ENCODE measurements at regions not wholly inside any gene's neighbourhood (a gene's known extent, or its start where the extent isn't known, plus 50 kb on each side); places are given as distances from the start of the nearest gene placed in this dataset.
"Not testable (repeated sequence)": the region's sequence is repeated elsewhere in the genome, so short reads cannot be mapped to it uniquely, and the experiment has no call there.

DNA sequence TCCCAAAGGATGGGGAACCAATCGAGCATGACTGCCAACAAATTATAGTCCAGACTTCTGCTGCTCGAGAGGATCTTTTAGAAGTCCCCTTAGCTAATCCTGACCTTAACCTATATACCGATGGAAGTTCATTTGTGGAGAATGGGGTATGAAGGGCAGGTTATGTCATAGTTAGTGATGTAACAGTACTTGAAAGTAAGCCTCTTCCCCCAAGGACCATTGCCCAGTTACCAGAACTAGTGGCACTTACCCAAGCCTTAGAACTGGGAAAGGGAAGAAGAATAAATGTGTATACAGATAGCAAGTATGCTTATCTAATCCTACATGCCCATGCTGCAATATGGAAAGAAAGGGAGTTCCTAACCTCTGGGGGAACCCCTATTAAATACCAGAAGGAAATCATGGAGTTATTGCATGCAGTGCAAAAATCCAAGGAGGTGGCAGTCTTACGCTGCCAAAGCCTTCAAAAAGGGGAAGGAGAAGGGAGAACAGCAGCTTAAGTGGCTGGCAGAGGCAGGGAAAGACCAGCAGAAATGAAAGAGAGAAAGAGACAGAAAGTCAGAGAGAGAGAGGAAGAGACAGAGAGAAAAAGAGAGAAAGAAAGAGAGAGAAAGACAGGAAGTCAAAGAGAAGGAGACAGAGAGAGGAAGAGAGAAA is 224.4 kb upstream of the SLC8A1 start:
- not testable (repeated sequence) for TF ChIP-seq CTCF, POLR2A, EP300 (IDR thresholded peaks at IDR 0.05)
